B cell (primary cell): ENCODE measurements at regions not wholly inside any gene's neighbourhood (a gene's known extent, or its start where the extent isn't known, plus 50 kb on each side); places are given as distances from the start of the nearest gene placed in this dataset.

Experiments
- ATAC-seq: fragments of 200-7000 bp; cut with Tn5 transposase; one replicate; pipeline ENCODE4 v1.10.0; 2021; ENCODE audit warnings: low read depth, mild to moderate bottlenecking, moderate number of reproducible peaks, moderate library complexity
- CTCF ChIA-PET: fragments of 350-600 bp; sonication (Branson Sonifier 250); formaldehyde crosslinking; loops from one replicate; lab custom pipeline; 2021; ENCODE audit warnings: antibody characterized with exemption, inconsistent platforms; lab: Charles Lee
- POLR2A ChIA-PET: fragments of 350-600 bp; sonication (Branson Sonifier 250); formaldehyde crosslinking; loops from one replicate; lab custom pipeline; 2021; ENCODE audit warnings: antibody characterized with exemption; lab: Charles Lee
- DNase-seq: peaks from one replicate; pipeline ENCODE4 v3.0.0; 2013
- H2AFZ ChIP-seq: 2 replicates; pipeline ENCODE4 v1.6.1; 2012; ENCODE audit warnings: mild to moderate bottlenecking, low read depth, low read length; ENCODE audit not compliant: insufficient read depth, poor library complexity, severe bottlenecking
- H3K27ac ChIP-seq, 2 donors: 1 replicate in 1 of 2; 2 replicates in 1 of 2; pipeline ENCODE4 v1.5.1; 2012 to 2013; ENCODE audit warnings: low read length in 2 of 2, mild to moderate bottlenecking in 2 of 2, moderate library complexity in 1 of 2
- H3K27me3 ChIP-seq, 4 experiments: fragments of 200-600 bp in 1 of 4; sonication (generic) in 1 of 4; replicated peaks in 1 of 4; 1 replicate in 2 of 4; 2 replicates in 2 of 4; pipeline versions ENCODE4 v1.6.1 to v1.7.0; 2013 to 2016; ENCODE audit warnings: low read length in 3 of 4, mild to moderate bottlenecking in 2 of 4, mixed read lengths in 1 of 4, moderate library complexity in 1 of 4; ENCODE audit not compliant: insufficient read depth in 4 of 4, control insufficient read depth in 3 of 4; ENCODE audit errors: control extremely low read depth in 1 of 4
- H3K36me3 ChIP-seq, 2 experiments: replicated peaks in 1 of 2; 1 replicate in 1 of 2; 2 replicates in 1 of 2; pipeline versions ENCODE4 v1.6.1 to v1.7.1; 2013; ENCODE audit warnings: low read length in 1 of 2; ENCODE audit not compliant: insufficient read depth in 2 of 2, control insufficient read depth in 1 of 2; ENCODE audit errors: control extremely low read depth in 1 of 2, extremely low read depth in 1 of 2
- H3K4me1 ChIP-seq, 2 donors: fragments of 200-600 bp in 1 of 2; sonication (generic) in 1 of 2; 1 replicate in 1 of 2; 2 replicates in 1 of 2; pipeline versions ENCODE4 v1.5.1 to v1.6.1; 2013 to 2017; ENCODE audit warnings: low read length in 2 of 2; ENCODE audit not compliant: control insufficient read depth in 2 of 2, insufficient read depth in 2 of 2
- H3K4me2 ChIP-seq: replicated peaks from 2 replicates; pipeline ENCODE3; 2012; ENCODE audit warnings: mild to moderate bottlenecking, low read depth, low read length; ENCODE audit not compliant: poor library complexity, severe bottlenecking
- H3K4me3 ChIP-seq, 5 experiments: fragments of 200-600 bp in 1 of 5; sonication (generic) in 1 of 5; 1 replicate in 3 of 5; 2 replicates in 2 of 5; pipeline versions ENCODE4 v1.5.1 to v1.7.0; 2011 to 2016; ENCODE audit warnings: low read length in 4 of 5, mild to moderate bottlenecking in 4 of 5, low read depth in 2 of 5, control low read depth in 1 of 5, moderate library complexity in 1 of 5; ENCODE audit not compliant: insufficient read depth in 1 of 5; ENCODE audit errors: control extremely low read depth in 1 of 5, extremely low read depth in 1 of 5
- H3K79me2 ChIP-seq: fragments of 200-600 bp; sonication (generic); one replicate; pipeline ENCODE4 v1.6.0; 2016; ENCODE audit warnings: low read length; ENCODE audit not compliant: control insufficient read depth, insufficient read depth
- H3K9ac ChIP-seq: fragments of 200-600 bp; sonication (generic); 2 replicates; pipeline ENCODE4 v1.6.1; 2017; ENCODE audit warnings: mild to moderate bottlenecking, low read length, moderate library complexity
- H3K9me3 ChIP-seq, 3 donors: one replicate each; pipeline versions ENCODE4 v1.6.1 to v1.7.1; 2013; ENCODE audit warnings: low read length in 2 of 3; ENCODE audit not compliant: control insufficient read depth in 2 of 3, insufficient read depth in 1 of 3; ENCODE audit errors: control extremely low read depth in 1 of 3
- H4K20me1 ChIP-seq: 2 replicates; pipeline ENCODE4 v1.6.0; 2012; ENCODE audit warnings: mild to moderate bottlenecking, low read length; ENCODE audit not compliant: insufficient read depth, control insufficient read depth, poor library complexity, severe bottlenecking
- H3K27ac Mint-ChIP-seq: one replicate; pipeline ENCODE4 v1.8.0; 2021; ENCODE audit warnings: mixed read lengths
- H3K27me3 Mint-ChIP-seq: one replicate; pipeline ENCODE4 v1.8.0; 2021; ENCODE audit warnings: mixed read lengths
- H3K4me1 Mint-ChIP-seq: one replicate; pipeline ENCODE4 v1.8.0; 2021; ENCODE audit warnings: mixed read lengths
- H3K4me3 Mint-ChIP-seq: one replicate; pipeline ENCODE4 v1.8.0; 2021; ENCODE audit warnings: mixed read lengths
- H3K9me3 Mint-ChIP-seq: one replicate; pipeline ENCODE4 v1.8.0; 2022; ENCODE audit warnings: mixed read lengths; ENCODE audit not compliant: insufficient read depth
- CTCF ChIP-seq: fragments of 200-600 bp; IDR thresholded peaks from one replicate; pipeline ENCODE4 v1.8.0; 2022; ENCODE audit warnings: antibody characterized with exemption, mild to moderate bottlenecking
- EZH2 ChIP-seq: IDR thresholded peaks from 2 replicates; pipeline ENCODE4 v1.6.1; 2012; ENCODE audit warnings: borderline replicate concordance, low read depth, mild to moderate bottlenecking, moderate library complexity, low read length; ENCODE audit not compliant: insufficient read depth, poor library complexity, severe bottlenecking
- WGBS: methylation state at CpG from one replicate; pipeline ENCODE4 v1.1.5; 2013; ENCODE audit warnings: missing lambda C conversion rate; ENCODE audit not compliant: insufficient coverage; 5-methylcytosine and 5-hydroxymethylcytosine counted together
- intact Hi-C: fragments of 100-400 bp; cut with micrococcal nuclease; formaldehyde crosslinking; loops from one replicate; pipeline ENCODE4 v1.10.0; 2022

DNA sequence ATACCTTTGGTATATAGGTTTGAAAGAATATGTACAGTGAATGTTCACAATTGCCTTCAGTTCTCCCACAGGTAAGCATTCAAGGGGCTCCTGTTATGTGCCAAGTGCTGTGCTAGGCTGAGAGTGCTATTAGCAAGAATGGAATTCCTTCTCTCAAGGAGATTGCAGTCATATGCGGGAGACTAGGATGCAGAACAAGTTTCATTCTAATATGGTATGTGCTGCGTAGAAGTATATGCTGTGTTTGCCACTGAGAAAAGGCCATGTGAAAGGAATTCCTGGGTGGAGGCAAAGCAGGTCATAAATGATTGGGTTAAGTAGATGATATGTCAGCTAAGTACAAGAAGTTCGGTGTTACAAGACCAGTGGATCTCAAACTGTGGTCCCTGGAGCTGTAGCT lies 303.0 kb downstream of the GPATCH2 start:
- intact Hi-C loops = no loop called here
- Histone ChIP-seq H3K9ac (no peak overlapping the region), H3K79me2 (no peaks in the 10 kb centered on the region), H3K4me2 (no peak overlapping the region), H3K4me3 (no peak overlapping the region), H3K27ac (no peak overlapping the region), H2AFZ (no peak overlapping the region), H3K9me3 (peaks cover 0 to 11% (median 0%) of the 10 kb centered on the region in 3 donors), H3K4me1 (no peaks in the 10 kb centered on the region), H4K20me1 (no peaks in the 10 kb centered on the region), H3K27me3 (no peaks in the 10 kb centered on the region), H3K36me3 (no peaks in the 10 kb centered on the region)
- WGBS = 97% methylated on average over 3 of the region's 3 CpGs
- H3K27me3 Mint-ChIP-seq = no peaks in the 10 kb centered on the region
- DNase-seq (no peak), ATAC-seq (no peak)
- H3K4me3 Mint-ChIP-seq = no peak overlapping the region
- ChIA-PET CTCF (no interaction called here), POLR2A (no interaction called here)
- no peak overlapping the region for H3K27ac Mint-ChIP-seq
- H3K4me1 Mint-ChIP-seq = no peaks in the 10 kb centered on the region
- no peak for TF ChIP-seq EZH2
- TF ChIP-seq CTCF = no peak
- peaks cover 7% of the 10 kb centered on the region for H3K9me3 Mint-ChIP-seq

DNA sequence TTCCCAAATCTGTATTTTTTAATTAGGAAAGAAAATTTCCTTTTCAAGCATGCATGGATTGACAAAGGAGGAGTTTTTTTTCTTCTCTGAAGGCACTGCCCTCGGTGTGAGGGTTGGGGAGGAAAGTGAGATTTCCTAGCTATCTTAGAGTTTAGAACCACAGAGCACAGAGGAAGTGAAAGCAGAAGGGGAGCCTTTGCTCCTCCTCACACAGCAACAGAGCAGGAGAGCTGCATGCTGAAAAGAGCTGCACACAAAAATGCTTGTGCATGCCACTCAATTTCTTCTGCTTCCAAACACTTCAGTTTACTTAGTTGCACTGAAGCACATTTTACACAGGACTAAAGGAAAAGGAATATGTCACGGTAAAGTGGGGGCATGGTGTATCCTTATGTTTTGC lies 308.1 kb downstream of the GPATCH2 start:
- 0% methylated on average over 1 of the region's 2 CpGs for WGBS

More for the DNA sequence above, 308.1 kb downstream of the GPATCH2 start:
- no peaks in the 10 kb centered on the region for H3K4me1 ChIP-seq
- H4K20me1 ChIP-seq = no peaks in the 10 kb centered on the region
- no peak overlapping the region for H3K27ac ChIP-seq
- DNase-seq = peak; percentile 5
- intact Hi-C loops = no loop called here
- no peaks in the 10 kb centered on the region for H3K79me2 ChIP-seq
- CTCF ChIA-PET = no interaction called here
- no peaks in the 10 kb centered on the region for H3K4me1 Mint-ChIP-seq
- no peaks in the 10 kb centered on the region for H3K27me3 ChIP-seq
- H3K4me3 Mint-ChIP-seq = no peak overlapping the region
- peaks cover 0 to 3% (median 0%) of the 10 kb centered on the region in 3 donors for H3K9me3 ChIP-seq
- no peaks in the 10 kb centered on the region for H3K9me3 Mint-ChIP-seq
- no peak overlapping the region for H3K4me3 ChIP-seq
- ATAC-seq = no peak
- no peaks in the 10 kb centered on the region for H3K27me3 Mint-ChIP-seq
- H3K4me2 ChIP-seq = no peak overlapping the region
- POLR2A ChIA-PET = no interaction called here
- H3K9ac ChIP-seq = no peak overlapping the region
- no peak for TF ChIP-seq CTCF
- TF ChIP-seq EZH2 = no peak
- no peak overlapping the region for H3K27ac Mint-ChIP-seq
- H2AFZ ChIP-seq = no peak overlapping the region
- no peaks in the 10 kb centered on the region for H3K36me3 ChIP-seq
